ENCODE measurements at regions not wholly inside any gene's neighbourhood (a gene's known extent, or its start where the extent isn't known, plus 50 kb on each side); places are given as distances from the start of the nearest gene placed in this dataset.

DNA sequence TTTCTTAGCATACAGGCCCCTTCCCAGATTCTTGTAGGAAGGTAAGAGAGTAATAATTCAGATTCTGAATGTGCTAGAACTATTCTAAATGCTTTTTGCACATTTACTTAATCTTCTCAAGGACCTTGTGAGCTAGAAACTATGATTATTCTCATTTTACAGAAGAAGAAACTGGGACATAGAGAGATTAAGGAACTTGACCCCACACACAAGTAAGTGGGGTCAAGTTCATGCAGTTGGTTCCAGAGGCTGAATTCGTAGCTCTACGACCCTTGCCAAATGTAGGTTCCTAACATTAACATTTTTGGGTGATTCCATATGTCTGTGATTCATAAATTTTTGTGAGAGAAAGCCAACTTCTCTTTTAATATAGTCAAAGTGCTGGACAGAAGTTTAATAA is 238.1 kb downstream of the LACC1 start:
- H3K79me2 ChIP-seq (ENCODE audit: insufficient read depth, low read length), result no peaks in the 10 kb centered on the region
- 0 out of 2 replicates have a peak, but pooled peaks cover 2% of the 10 kb centered on the region for H3K4me1 ChIP-seq (ENCODE audit: insufficient read depth, low read length)
- no peak overlapping the region for H3K14ac ChIP-seq (ENCODE audit: insufficient read depth, low read length)
- Mint-ChIP-seq H3K27ac (no peak overlapping the region), H3K36me3 (ENCODE audit: insufficient read depth in 1 of 3, low read depth in 3 of 3) (no peaks in the 10 kb centered on the region), H3K4me3 (no peak overlapping the region), H3K4me1 (peaks cover 30 to 38% of the 10 kb centered on the region in 2 experiments), H3K9me3 (no peaks in the 10 kb centered on the region), H3K27me3 (ENCODE audit: low read depth) (no peaks in the 10 kb centered on the region)
- H3K9me3 ChIP-seq (ENCODE audit: control insufficient read depth, low read depth, low read length), result no peaks in the 10 kb centered on the region
- no peak overlapping the region for H2BK5ac ChIP-seq (ENCODE audit: insufficient read length, low read length)
- no peaks in the 10 kb centered on the region for H3K23me2 ChIP-seq (ENCODE audit: insufficient read length, low read depth, low read length, poor library complexity, severe bottlenecking)
- no peak overlapping the region for H3K4ac ChIP-seq (ENCODE audit: low read depth, low read length)
- H4K8ac ChIP-seq (replicated peaks; ENCODE audit: insufficient read length, low read depth, low read length), result no peak overlapping the region
- no peaks in the 10 kb centered on the region for H3K27me3 ChIP-seq (ENCODE audit: insufficient read depth, low read length)
- no peak overlapping the region for H2BK12ac ChIP-seq (ENCODE audit: insufficient read length, low read depth, low read length)
- no peak overlapping the region for H2AK5ac ChIP-seq (ENCODE audit: insufficient read length, low read length)
- H3K79me1 ChIP-seq (ENCODE audit: insufficient read depth, low read depth, low read length, poor library complexity, severe bottlenecking), result no peaks in the 10 kb centered on the region
- H3K18ac ChIP-seq (ENCODE audit: insufficient read length, low read depth, low read length), result no peak overlapping the region
- TF ChIP-seq, protein P1, sequence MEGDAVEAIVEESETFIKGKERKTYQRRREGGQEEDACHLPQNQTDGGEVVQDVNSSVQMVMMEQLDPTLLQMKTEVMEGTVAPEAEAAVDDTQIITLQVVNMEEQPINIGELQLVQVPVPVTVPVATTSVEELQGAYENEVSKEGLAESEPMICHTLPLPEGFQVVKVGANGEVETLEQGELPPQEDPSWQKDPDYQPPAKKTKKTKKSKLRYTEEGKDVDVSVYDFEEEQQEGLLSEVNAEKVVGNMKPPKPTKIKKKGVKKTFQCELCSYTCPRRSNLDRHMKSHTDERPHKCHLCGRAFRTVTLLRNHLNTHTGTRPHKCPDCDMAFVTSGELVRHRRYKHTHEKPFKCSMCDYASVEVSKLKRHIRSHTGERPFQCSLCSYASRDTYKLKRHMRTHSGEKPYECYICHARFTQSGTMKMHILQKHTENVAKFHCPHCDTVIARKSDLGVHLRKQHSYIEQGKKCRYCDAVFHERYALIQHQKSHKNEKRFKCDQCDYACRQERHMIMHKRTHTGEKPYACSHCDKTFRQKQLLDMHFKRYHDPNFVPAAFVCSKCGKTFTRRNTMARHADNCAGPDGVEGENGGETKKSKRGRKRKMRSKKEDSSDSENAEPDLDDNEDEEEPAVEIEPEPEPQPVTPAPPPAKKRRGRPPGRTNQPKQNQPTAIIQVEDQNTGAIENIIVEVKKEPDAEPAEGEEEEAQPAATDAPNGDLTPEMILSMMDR (conservative IDR thresholded peaks at IDR 0.05), result no peak
- H4K91ac ChIP-seq (ENCODE audit: insufficient read length, low read depth, low read length), result no peak overlapping the region
- no peak overlapping the region for H3K9ac ChIP-seq (ENCODE audit: extremely low read depth, insufficient read length, low read length)
- H2BK20ac ChIP-seq (ENCODE audit: low read depth, low read length, poor library complexity, severe bottlenecking), result no peak overlapping the region
- no peak for DNase-seq
- WGBS (ENCODE audit: extremely low coverage, insufficient read length, low lambda C conversion rate), result no CpG with 5 or more reads among the region's 2 CpGs
- no peak overlapping the region for H3K23ac ChIP-seq (ENCODE audit: insufficient read length, low read depth, low read length)
- H4K5ac ChIP-seq (ENCODE audit: insufficient read length, low read depth, low read length), result no peak overlapping the region
- no peaks in the 10 kb centered on the region for H4K20me1 ChIP-seq (ENCODE audit: control insufficient read depth, insufficient read depth, insufficient read length)
- no peak overlapping the region for H3T11ph ChIP-seq (ENCODE audit: low read length)
- H2BK120ac ChIP-seq (ENCODE audit: low read depth, low read length, poor library complexity, severe bottlenecking), result no peak overlapping the region
- no peak overlapping the region for H3K4me2 ChIP-seq (ENCODE audit: insufficient read depth, insufficient read length, low read length)
- H2BK15ac ChIP-seq (ENCODE audit: low read depth, low read length), result no peak overlapping the region
- no peak overlapping the region for H2AFZ ChIP-seq (ENCODE audit: low read length)
- H3K27ac ChIP-seq (ENCODE audit: insufficient read length, low read depth, low read length), result no peak overlapping the region
- no peak overlapping the region for H3K56ac ChIP-seq (ENCODE audit: insufficient read length, low read depth, low read length)

Measured in H9 (cell line).